ENCODE measurements at regions not wholly inside any gene's neighbourhood (a gene's known extent, or its start where the extent isn't known, plus 50 kb on each side); places are given as distances from the start of the nearest gene placed in this dataset.

DNA sequence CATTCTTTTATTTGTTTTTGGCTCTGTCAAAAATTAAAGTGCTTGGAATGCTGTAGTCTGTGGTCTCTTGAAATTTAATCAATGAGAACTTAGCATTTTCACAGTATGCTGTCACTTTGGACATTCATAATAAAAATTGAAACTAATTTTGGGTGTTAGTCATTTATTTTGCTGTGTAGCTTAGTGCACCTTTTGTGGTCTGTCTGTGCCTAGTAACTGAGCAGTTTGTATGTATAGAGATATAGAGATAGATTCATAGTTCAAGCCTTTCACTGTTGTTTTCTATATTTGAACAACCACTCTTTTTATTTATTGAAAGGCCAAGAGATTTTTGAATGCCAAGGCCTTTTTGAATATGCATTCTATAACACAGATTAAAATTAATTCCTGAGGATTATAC lies 86.4 kb upstream of the TIAM2 start:
- FAIRE-seq (no peak), DNase-seq (no peak)
- Histone ChIP-seq H3K9ac (ENCODE audit: low read length in 3 of 3) (no peak overlapping the region), H3K9me3 (ENCODE audit: control insufficient read depth in 2 of 3, insufficient read depth in 1 of 3, low read length in 3 of 3) (no peaks in the 10 kb centered on the region), H3K36me3 (ENCODE audit: control insufficient read depth in 2 of 3, insufficient read depth in 3 of 3, low read length in 3 of 3) (peaks cover 2 to 4% (median 2%) of the 10 kb centered on the region in 3 donors), H3K27ac (ENCODE audit: low read depth in 2 of 2, low read length in 2 of 2) (no peak overlapping the region), H3K27me3 (ENCODE audit: control insufficient read depth, insufficient read depth, low read length) (no peaks in the 10 kb centered on the region), H3K4me3 (ENCODE audit: low read length in 3 of 3) (no peak overlapping the region), H3K4me1 (ENCODE audit: control insufficient read depth in 2 of 3, insufficient read depth in 2 of 3, low read depth in 1 of 3, low read length in 3 of 3) (no peaks in the 10 kb centered on the region)
- TF ChIP-seq, protein P1, sequence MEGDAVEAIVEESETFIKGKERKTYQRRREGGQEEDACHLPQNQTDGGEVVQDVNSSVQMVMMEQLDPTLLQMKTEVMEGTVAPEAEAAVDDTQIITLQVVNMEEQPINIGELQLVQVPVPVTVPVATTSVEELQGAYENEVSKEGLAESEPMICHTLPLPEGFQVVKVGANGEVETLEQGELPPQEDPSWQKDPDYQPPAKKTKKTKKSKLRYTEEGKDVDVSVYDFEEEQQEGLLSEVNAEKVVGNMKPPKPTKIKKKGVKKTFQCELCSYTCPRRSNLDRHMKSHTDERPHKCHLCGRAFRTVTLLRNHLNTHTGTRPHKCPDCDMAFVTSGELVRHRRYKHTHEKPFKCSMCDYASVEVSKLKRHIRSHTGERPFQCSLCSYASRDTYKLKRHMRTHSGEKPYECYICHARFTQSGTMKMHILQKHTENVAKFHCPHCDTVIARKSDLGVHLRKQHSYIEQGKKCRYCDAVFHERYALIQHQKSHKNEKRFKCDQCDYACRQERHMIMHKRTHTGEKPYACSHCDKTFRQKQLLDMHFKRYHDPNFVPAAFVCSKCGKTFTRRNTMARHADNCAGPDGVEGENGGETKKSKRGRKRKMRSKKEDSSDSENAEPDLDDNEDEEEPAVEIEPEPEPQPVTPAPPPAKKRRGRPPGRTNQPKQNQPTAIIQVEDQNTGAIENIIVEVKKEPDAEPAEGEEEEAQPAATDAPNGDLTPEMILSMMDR (IDR thresholded peaks at IDR 0.05; ENCODE audit: borderline replicate concordance, extremely low read depth, insufficient read depth): no peak
- intact Hi-C loops (cut with DNase I): no loop called here

DNA sequence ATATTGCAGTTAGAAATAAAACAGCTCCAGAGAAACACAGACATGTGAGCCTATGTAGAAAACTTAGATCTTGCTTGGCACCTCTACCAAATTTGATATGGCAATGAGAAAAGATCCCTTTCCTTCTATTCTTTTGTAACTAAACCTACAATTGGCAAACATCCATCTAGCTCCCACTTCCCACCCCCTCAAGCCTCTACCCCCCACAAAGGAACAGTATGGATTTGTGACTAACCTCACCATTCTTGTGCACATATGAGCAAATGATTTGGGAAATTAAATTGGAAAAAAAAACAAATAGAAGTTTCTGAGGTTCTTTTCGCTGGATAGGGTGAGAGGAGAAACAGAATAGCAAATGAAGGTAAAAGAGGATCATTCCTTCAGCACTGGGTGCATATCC lies 85.8 kb upstream of the TIAM2 start:
- no peak for FAIRE-seq
- Histone ChIP-seq H3K27me3 (ENCODE audit: control insufficient read depth, insufficient read depth, low read length) (no peaks in the 10 kb centered on the region), H3K36me3 (ENCODE audit: control insufficient read depth in 2 of 3, insufficient read depth in 3 of 3, low read length in 3 of 3) (peaks cover 2 to 4% (median 2%) of the 10 kb centered on the region in 3 donors), H3K9ac (ENCODE audit: low read length in 3 of 3) (no peak overlapping the region), H3K4me3 (ENCODE audit: low read length in 3 of 3) (no peak overlapping the region), H3K4me1 (ENCODE audit: control insufficient read depth in 2 of 3, insufficient read depth in 2 of 3, low read depth in 1 of 3, low read length in 3 of 3) (no peaks in the 10 kb centered on the region), H3K9me3 (ENCODE audit: control insufficient read depth in 2 of 3, insufficient read depth in 1 of 3, low read length in 3 of 3) (no peaks in the 10 kb centered on the region), H3K27ac (ENCODE audit: low read depth in 2 of 2, low read length in 2 of 2) (no peak overlapping the region)
- DNase-seq: no peak
- TF ChIP-seq, protein P1 (IDR thresholded peaks at IDR 0.05; ENCODE audit: borderline replicate concordance, extremely low read depth, insufficient read depth): no peak
- intact Hi-C loops (cut with DNase I): no loop called here

DNA sequence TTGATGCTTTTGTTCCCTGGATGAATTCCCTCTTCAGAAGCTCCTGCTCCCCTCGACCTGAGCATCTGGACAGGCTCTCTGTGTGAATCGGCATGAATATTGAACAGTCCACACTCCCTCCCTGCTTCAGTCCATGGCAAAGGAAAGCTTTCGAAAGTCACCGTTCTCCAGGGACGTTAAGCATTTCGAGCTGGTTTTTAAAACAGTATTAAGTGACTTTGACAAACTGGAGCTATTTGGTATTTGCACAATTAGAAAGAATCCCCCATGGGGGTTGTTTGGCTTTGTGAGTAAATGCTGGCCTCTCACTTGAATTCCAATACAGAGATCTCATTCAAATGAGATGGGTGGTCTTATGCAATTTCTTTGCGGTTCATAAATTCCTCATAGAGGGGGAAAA lies 85.3 kb upstream of the TIAM2 start:
- TF ChIP-seq, protein P1 (IDR thresholded peaks at IDR 0.05; ENCODE audit: borderline replicate concordance, extremely low read depth, insufficient read depth): no peak
- Histone ChIP-seq H3K27me3 (ENCODE audit: control insufficient read depth, insufficient read depth, low read length) (no peaks in the 10 kb centered on the region), H3K9ac (ENCODE audit: low read length in 3 of 3) (no peak overlapping the region), H3K27ac (ENCODE audit: low read depth in 2 of 2, low read length in 2 of 2) (no peak overlapping the region), H3K36me3 (ENCODE audit: control insufficient read depth in 2 of 3, insufficient read depth in 3 of 3, low read length in 3 of 3) (peaks cover 2 to 4% (median 2%) of the 10 kb centered on the region in 3 donors), H3K4me3 (ENCODE audit: low read length in 3 of 3) (no peak overlapping the region), H3K9me3 (ENCODE audit: control insufficient read depth in 2 of 3, insufficient read depth in 1 of 3, low read length in 3 of 3) (no peaks in the 10 kb centered on the region), H3K4me1 (ENCODE audit: control insufficient read depth in 2 of 3, insufficient read depth in 2 of 3, low read depth in 1 of 3, low read length in 3 of 3) (no peaks in the 10 kb centered on the region)
- DNase-seq (peak in 1 of 5 donors; percentile 7), FAIRE-seq (no peak)
- intact Hi-C loops (cut with DNase I): no loop called here

DNA sequence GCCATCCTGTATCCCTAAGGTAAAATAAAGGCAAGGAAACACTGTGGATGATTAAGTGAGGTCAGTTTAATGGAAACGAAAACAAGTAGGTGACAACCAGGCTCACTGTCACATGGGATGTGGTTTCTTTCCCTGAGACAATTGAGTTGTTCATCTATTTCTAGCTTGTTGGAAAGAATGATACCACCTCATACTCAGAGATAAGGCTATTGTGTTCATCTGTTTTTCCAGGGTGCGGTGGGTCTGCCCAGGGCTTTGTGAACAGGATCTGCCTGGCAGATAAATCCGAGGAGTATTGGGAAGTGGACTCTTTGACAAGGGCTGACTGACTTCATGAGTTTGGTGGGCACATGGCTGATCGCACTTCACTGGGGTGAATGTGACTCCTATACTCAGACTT lies 80.8 kb upstream of the TIAM2 start:
- Histone ChIP-seq H3K4me3 (ENCODE audit: low read length in 3 of 3) (no peak overlapping the region), H3K4me1 (ENCODE audit: control insufficient read depth in 2 of 3, insufficient read depth in 2 of 3, low read depth in 1 of 3, low read length in 3 of 3) (no peaks in the 10 kb centered on the region), H3K36me3 (ENCODE audit: control insufficient read depth in 2 of 3, insufficient read depth in 3 of 3, low read length in 3 of 3) (peaks cover 0 to 2% (median 0%) of the 10 kb centered on the region in 3 donors), H3K9ac (ENCODE audit: low read length in 3 of 3) (no peak overlapping the region), H3K9me3 (ENCODE audit: control insufficient read depth in 2 of 3, insufficient read depth in 1 of 3, low read length in 3 of 3) (no peaks in the 10 kb centered on the region), H3K27me3 (ENCODE audit: control insufficient read depth, insufficient read depth, low read length) (no peaks in the 10 kb centered on the region), H3K27ac (ENCODE audit: low read depth in 2 of 2, low read length in 2 of 2) (no peak overlapping the region)
- TF ChIP-seq, protein P1 (IDR thresholded peaks at IDR 0.05; ENCODE audit: borderline replicate concordance, extremely low read depth, insufficient read depth): no peak
- intact Hi-C loops (cut with DNase I): no loop called here
- peak in 1 of 5 donors; percentile 5 for DNase-seq
- no peak for FAIRE-seq
